Breast epithelium (tissue), 3 donors: ENCODE measurements at regions not wholly inside any gene's neighbourhood (a gene's known extent, or its start where the extent isn't known, plus 50 kb on each side); places are given as distances from the start of the nearest gene placed in this dataset.

Source experiments
- POLR2AphosphoS5 ChIP-seq, 3 donors: sonication (generic); formaldehyde crosslinking; IDR thresholded peaks; one replicate each; pipeline ENCODE4 v1.6.1; 2017; ENCODE audit warnings: antibody characterized with exemption in 3 of 3
- TF ChIP-seq, protein P1 (sequence below), 3 donors: fragments of 450-650 bp; IDR thresholded peaks; one replicate each; pipeline ENCODE4 v1.5.1; 2016 to 2017; ENCODE audit warnings: antibody characterized with exemption in 3 of 3, mild to moderate bottlenecking in 3 of 3, moderate library complexity in 3 of 3

- no peak for TF ChIP-seq POLR2AphosphoS5 (IDR thresholded peaks at IDR 0.05)
- TF ChIP-seq, protein P1, sequence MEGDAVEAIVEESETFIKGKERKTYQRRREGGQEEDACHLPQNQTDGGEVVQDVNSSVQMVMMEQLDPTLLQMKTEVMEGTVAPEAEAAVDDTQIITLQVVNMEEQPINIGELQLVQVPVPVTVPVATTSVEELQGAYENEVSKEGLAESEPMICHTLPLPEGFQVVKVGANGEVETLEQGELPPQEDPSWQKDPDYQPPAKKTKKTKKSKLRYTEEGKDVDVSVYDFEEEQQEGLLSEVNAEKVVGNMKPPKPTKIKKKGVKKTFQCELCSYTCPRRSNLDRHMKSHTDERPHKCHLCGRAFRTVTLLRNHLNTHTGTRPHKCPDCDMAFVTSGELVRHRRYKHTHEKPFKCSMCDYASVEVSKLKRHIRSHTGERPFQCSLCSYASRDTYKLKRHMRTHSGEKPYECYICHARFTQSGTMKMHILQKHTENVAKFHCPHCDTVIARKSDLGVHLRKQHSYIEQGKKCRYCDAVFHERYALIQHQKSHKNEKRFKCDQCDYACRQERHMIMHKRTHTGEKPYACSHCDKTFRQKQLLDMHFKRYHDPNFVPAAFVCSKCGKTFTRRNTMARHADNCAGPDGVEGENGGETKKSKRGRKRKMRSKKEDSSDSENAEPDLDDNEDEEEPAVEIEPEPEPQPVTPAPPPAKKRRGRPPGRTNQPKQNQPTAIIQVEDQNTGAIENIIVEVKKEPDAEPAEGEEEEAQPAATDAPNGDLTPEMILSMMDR (IDR thresholded peaks at IDR 0.05): no peak
These were observed 167.1 kb upstream of the ATXN1 start for GRCh38 chr6:16928387-16928786.
